Gastrocnemius medialis (tissue), 4 donors: ENCODE measurements at regions not wholly inside any gene's neighbourhood (a gene's known extent, or its start where the extent isn't known, plus 50 kb on each side); places are given as distances from the start of the nearest gene placed in this dataset.

Experiments
- POLR2A ChIP-seq, 2 donors: fragments of 450-650 bp; IDR thresholded peaks; one replicate each; pipeline ENCODE4 v1.6.1; 2017; ENCODE audit warnings: antibody characterized with exemption in 2 of 2, mild to moderate bottlenecking in 2 of 2, moderate library complexity in 2 of 2
- TF ChIP-seq, protein P1 (sequence below), 5 experiments: fragments of 450-650 bp in 3 of 5; fragments of 200-600 bp in 2 of 5; sonication (generic) in 2 of 5; IDR thresholded peaks in 4 of 5; conservative IDR thresholded peaks in 1 of 5; 1 replicate in 4 of 5; 2 replicates in 1 of 5; pipeline ENCODE4 v1.5.1; 2016 to 2019; ENCODE audit warnings: antibody characterized with exemption in 5 of 5, mild to moderate bottlenecking in 3 of 5, moderate library complexity in 3 of 5

DNA sequence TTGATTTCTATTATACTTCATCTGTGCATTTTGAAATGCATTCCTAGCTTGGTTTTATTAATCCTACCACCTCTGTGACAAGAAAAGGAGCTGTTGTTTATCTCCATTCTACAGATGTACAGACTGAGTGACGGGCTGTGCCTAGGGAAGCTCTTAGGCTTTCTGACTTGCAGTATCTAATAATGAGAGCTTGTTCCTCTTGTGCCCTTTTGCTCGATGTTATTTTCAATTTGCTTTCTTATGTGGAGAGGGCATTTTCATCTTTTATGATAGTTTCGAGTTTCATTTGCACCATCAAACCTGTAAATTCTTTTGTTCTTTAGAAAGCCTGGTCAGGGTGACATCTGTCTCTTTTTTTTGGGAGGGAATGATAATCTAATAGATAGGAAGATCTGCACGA lies 256.5 kb downstream of the C4orf33 start:
- TF ChIP-seq, protein P1, sequence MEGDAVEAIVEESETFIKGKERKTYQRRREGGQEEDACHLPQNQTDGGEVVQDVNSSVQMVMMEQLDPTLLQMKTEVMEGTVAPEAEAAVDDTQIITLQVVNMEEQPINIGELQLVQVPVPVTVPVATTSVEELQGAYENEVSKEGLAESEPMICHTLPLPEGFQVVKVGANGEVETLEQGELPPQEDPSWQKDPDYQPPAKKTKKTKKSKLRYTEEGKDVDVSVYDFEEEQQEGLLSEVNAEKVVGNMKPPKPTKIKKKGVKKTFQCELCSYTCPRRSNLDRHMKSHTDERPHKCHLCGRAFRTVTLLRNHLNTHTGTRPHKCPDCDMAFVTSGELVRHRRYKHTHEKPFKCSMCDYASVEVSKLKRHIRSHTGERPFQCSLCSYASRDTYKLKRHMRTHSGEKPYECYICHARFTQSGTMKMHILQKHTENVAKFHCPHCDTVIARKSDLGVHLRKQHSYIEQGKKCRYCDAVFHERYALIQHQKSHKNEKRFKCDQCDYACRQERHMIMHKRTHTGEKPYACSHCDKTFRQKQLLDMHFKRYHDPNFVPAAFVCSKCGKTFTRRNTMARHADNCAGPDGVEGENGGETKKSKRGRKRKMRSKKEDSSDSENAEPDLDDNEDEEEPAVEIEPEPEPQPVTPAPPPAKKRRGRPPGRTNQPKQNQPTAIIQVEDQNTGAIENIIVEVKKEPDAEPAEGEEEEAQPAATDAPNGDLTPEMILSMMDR (IDR thresholded peaks at IDR 0.05 in 4 of 5, conservative IDR thresholded peaks at IDR 0.05 in 1 of 5) = no peak
- no peak for TF ChIP-seq POLR2A (IDR thresholded peaks at IDR 0.05)
